IPS DF 6.9 (cell line): ENCODE measurements at regions not wholly inside any gene's neighbourhood (a gene's known extent, or its start where the extent isn't known, plus 50 kb on each side); places are given as distances from the start of the nearest gene placed in this dataset.
"Not testable (repeated sequence)": the region's sequence is repeated elsewhere in the genome, so short reads cannot be mapped to it uniquely, and the experiment has no call there.

Experiments
- DNase-seq: peaks from one replicate; pipeline ENCODE4 v3.0.0-alpha.2; 2013; ENCODE audit warnings: low read depth, low spot score
- H3K27ac ChIP-seq: one replicate; pipeline ENCODE4 v1.5.1; 2013; ENCODE audit warnings: low read length, control low read depth
- H3K27me3 ChIP-seq: 2 replicates; pipeline ENCODE4 v1.6.1; 2013; ENCODE audit warnings: mild to moderate bottlenecking, low read length; ENCODE audit not compliant: control insufficient read depth, insufficient read depth
- H3K36me3 ChIP-seq: 2 replicates; pipeline ENCODE4 v1.6.1; 2013; ENCODE audit warnings: low read length; ENCODE audit not compliant: control insufficient read depth, insufficient read depth
- H3K4me1 ChIP-seq: 2 replicates; pipeline ENCODE4 v1.6.1; 2013; ENCODE audit warnings: low read length; ENCODE audit not compliant: control insufficient read depth, insufficient read depth
- H3K4me3 ChIP-seq: 2 replicates; pipeline ENCODE4 v1.5.1; 2013; ENCODE audit warnings: mild to moderate bottlenecking, low read length
- H3K9me3 ChIP-seq: 2 replicates; pipeline ENCODE4 v1.6.1; 2013; ENCODE audit warnings: low read length, inconsistent platforms; ENCODE audit not compliant: control insufficient read depth, insufficient read depth
- WGBS: extraction: QIAGEN DNeasy Blood & Tissue Kit; methylation state at CpG from one replicate; pipeline ENCODE4 v1.1.7; 2013; ENCODE audit warnings: mixed read lengths, missing lambda C conversion rate; ENCODE audit not compliant: insufficient read length, insufficient coverage; 5-methylcytosine and 5-hydroxymethylcytosine counted together

- WGBS: no CpG with 5 or more reads among the region's 1 CpG
- Histone ChIP-seq H3K27ac (no peak overlapping the region), H3K4me1 (no peaks in the 10 kb centered on the region), H3K9me3 (no peaks in the 10 kb centered on the region), H3K4me3 (no peak overlapping the region), H3K36me3 (no peaks in the 10 kb centered on the region), H3K27me3 (no peaks in the 10 kb centered on the region)
- DNase-seq: no peak
These were observed 101.8 kb downstream of the TNFAIP3 start for GRCh38 chr6:137968901-137969300.

- no peak overlapping the region for H3K27ac ChIP-seq
These were observed 102.8 kb downstream of the TNFAIP3 start for GRCh38 chr6:137969874-137970273.

GRCh38 chr6:137970368-137970767 lies 103.3 kb downstream of the TNFAIP3 start:
- no peaks in the 10 kb centered on the region for H3K4me1 ChIP-seq
- no CpG with 5 or more reads among the region's 4 CpGs for WGBS
- H3K27me3 ChIP-seq: no peaks in the 10 kb centered on the region
- H3K9me3 ChIP-seq: no peaks in the 10 kb centered on the region
- no peak for DNase-seq
- no peaks in the 10 kb centered on the region for H3K36me3 ChIP-seq
- H3K27ac ChIP-seq: no peak overlapping the region
- H3K4me3 ChIP-seq: no peak overlapping the region

More at GRCh38 chr6:137969874-137970273, 102.8 kb downstream of the TNFAIP3 start:
- H3K4me3 ChIP-seq: no peak overlapping the region
- DNase-seq: no peak
- H3K9me3 ChIP-seq: no peaks in the 10 kb centered on the region
- H3K36me3 ChIP-seq: no peaks in the 10 kb centered on the region
- H3K4me1 ChIP-seq: no peaks in the 10 kb centered on the region
- H3K27me3 ChIP-seq: no peaks in the 10 kb centered on the region

- Histone ChIP-seq H3K4me3 (no peak overlapping the region), H3K4me1 (no peaks in the 10 kb centered on the region), H3K27ac (no peak overlapping the region), H3K36me3 (no peaks in the 10 kb centered on the region), H3K27me3 (no peaks in the 10 kb centered on the region), H3K9me3 (no peaks in the 10 kb centered on the region)
- 100% methylated on average over 1 of the region's 4 CpGs for WGBS
- DNase-seq: no peak
These were observed 106.1 kb downstream of the TNFAIP3 start for GRCh38 chr6:137973201-137973600.

- no peak for DNase-seq
- H3K27me3 ChIP-seq: no peaks in the 10 kb centered on the region
- H3K27ac ChIP-seq: no peak overlapping the region
- no peaks in the 10 kb centered on the region for H3K36me3 ChIP-seq
- no CpG with 5 or more reads among the region's 6 CpGs for WGBS
- no peak overlapping the region for H3K4me3 ChIP-seq
- no peaks in the 10 kb centered on the region for H3K4me1 ChIP-seq
- no peaks in the 10 kb centered on the region for H3K9me3 ChIP-seq
These were observed 108.3 kb downstream of the TNFAIP3 start for GRCh38 chr6:137975188-137975940.

GRCh38 chr6:137976430-137976829 lies 109.4 kb downstream of the TNFAIP3 start:
- H3K4me1 ChIP-seq: no peaks in the 10 kb centered on the region
- H3K27ac ChIP-seq: no peak overlapping the region
- no peaks in the 10 kb centered on the region for H3K27me3 ChIP-seq
- H3K9me3 ChIP-seq: no peaks in the 10 kb centered on the region
- no peaks in the 10 kb centered on the region for H3K36me3 ChIP-seq
- DNase-seq: no peak
- H3K4me3 ChIP-seq: no peak overlapping the region

GRCh38 chr6:137977206-137977605 lies 110.1 kb downstream of the TNFAIP3 start:
- WGBS: no CpG with 5 or more reads among the region's 6 CpGs
- Histone ChIP-seq H3K4me3 (no peak overlapping the region), H3K9me3 (no peaks in the 10 kb centered on the region), H3K27me3 (no peaks in the 10 kb centered on the region), H3K36me3 (no peaks in the 10 kb centered on the region), H3K4me1 (no peaks in the 10 kb centered on the region), H3K27ac (no peak overlapping the region)
- DNase-seq: no peak

GRCh38 chr6:137977814-137978213 lies 110.8 kb downstream of the TNFAIP3 start:
- no CpG with 5 or more reads among the region's 3 CpGs for WGBS
- no peaks in the 10 kb centered on the region for H3K36me3 ChIP-seq

GRCh38 chr6:137978252-137978896 lies 111.3 kb downstream of the TNFAIP3 start:
- H3K4me3 ChIP-seq: no peak overlapping the region
- H3K27ac ChIP-seq: no peak overlapping the region
- no peaks in the 10 kb centered on the region for H3K4me1 ChIP-seq
- DNase-seq: no peak
- no peaks in the 10 kb centered on the region for H3K9me3 ChIP-seq
- WGBS: no CpG with 5 or more reads among the region's 8 CpGs
- no peaks in the 10 kb centered on the region for H3K27me3 ChIP-seq
- no peaks in the 10 kb centered on the region for H3K36me3 ChIP-seq

More at GRCh38 chr6:137977814-137978213, 110.8 kb downstream of the TNFAIP3 start:
- DNase-seq: no peak
- Histone ChIP-seq H3K9me3 (no peaks in the 10 kb centered on the region), H3K4me1 (no peaks in the 10 kb centered on the region), H3K27ac (no peak overlapping the region), H3K4me3 (no peak overlapping the region), H3K27me3 (no peaks in the 10 kb centered on the region)

GRCh38 chr6:137979263-137979662 lies 112.2 kb downstream of the TNFAIP3 start:
- not testable (repeated sequence) for H3K4me3 ChIP-seq, H3K9me3 ChIP-seq, H3K36me3 ChIP-seq, H3K4me1 ChIP-seq, DNase-seq, H3K27me3 ChIP-seq, H3K27ac ChIP-seq
- no CpG with 5 or more reads among the region's 6 CpGs for WGBS

- Histone ChIP-seq H3K36me3 (no peaks in the 10 kb centered on the region), H3K27me3 (no peaks in the 10 kb centered on the region), H3K9me3 (no peaks in the 10 kb centered on the region), H3K4me3 (no peak overlapping the region), H3K27ac (no peak overlapping the region), H3K4me1 (no peaks in the 10 kb centered on the region)
- WGBS: no CpG with 5 or more reads among the region's 1 CpG
- no peak for DNase-seq
These were observed 113.7 kb downstream of the TNFAIP3 start for GRCh38 chr6:137980777-137981176.
